ENCODE measurements at regions not wholly inside any gene's neighbourhood (a gene's known extent, or its start where the extent isn't known, plus 50 kb on each side); places are given as distances from the start of the nearest gene placed in this dataset.

GRCh38 chr5:43926923-43927322, 323.9 kb downstream of the NNT start:
- DNase-seq (ENCODE audit: extremely low read depth, low read depth) = no peak
- H3K4me3 ChIP-seq (replicated peaks; ENCODE audit: low read depth, low read length) = no peak overlapping the region
- TF ChIP-seq CTCF (IDR thresholded peaks at IDR 0.05; ENCODE audit: low read depth, low read length, missing control alignments) = no peak

- no peak for TF ChIP-seq CTCF (IDR thresholded peaks at IDR 0.05; ENCODE audit: low read depth, low read length, missing control alignments)
- DNase-seq (ENCODE audit: extremely low read depth, low read depth) = no peak
- H3K4me3 ChIP-seq (replicated peaks; ENCODE audit: low read depth, low read length) = no peak overlapping the region
Observed at GRCh38 chr5:43920422-43920821, 317.4 kb downstream of the NNT start.

- H3K4me3 ChIP-seq (replicated peaks; ENCODE audit: low read depth, low read length) = no peak overlapping the region
- DNase-seq (ENCODE audit: extremely low read depth, low read depth) = no peak
- no peak for TF ChIP-seq CTCF (IDR thresholded peaks at IDR 0.05; ENCODE audit: low read depth, low read length, missing control alignments)
Observed at GRCh38 chr5:43917925-43918324, 314.9 kb downstream of the NNT start.

GRCh38 chr5:43903129-43903528, 300.1 kb downstream of the NNT start:
- TF ChIP-seq CTCF (IDR thresholded peaks at IDR 0.05; ENCODE audit: low read depth, low read length, missing control alignments) = no peak

GRCh38 chr5:43900974-43901373, 298.0 kb downstream of the NNT start:
- H3K4me3 ChIP-seq (replicated peaks; ENCODE audit: low read depth, low read length) = no peak overlapping the region
- DNase-seq (ENCODE audit: extremely low read depth, low read depth) = no peak

More at GRCh38 chr5:43903129-43903528, 300.1 kb downstream of the NNT start:
- no peak overlapping the region for H3K4me3 ChIP-seq (replicated peaks; ENCODE audit: low read depth, low read length)
- no peak for DNase-seq (ENCODE audit: extremely low read depth, low read depth)

GRCh38 chr5:43895876-43896275, 292.9 kb downstream of the NNT start:
- no peak for TF ChIP-seq CTCF (IDR thresholded peaks at IDR 0.05; ENCODE audit: low read depth, low read length, missing control alignments)
- DNase-seq (ENCODE audit: extremely low read depth, low read depth) = no peak
- no peak overlapping the region for H3K4me3 ChIP-seq (replicated peaks; ENCODE audit: low read depth, low read length)

More at GRCh38 chr5:43900974-43901373, 298.0 kb downstream of the NNT start:
- no peak for TF ChIP-seq CTCF (IDR thresholded peaks at IDR 0.05; ENCODE audit: low read depth, low read length, missing control alignments)

GRCh38 chr5:43893951-43894684, 291.1 kb downstream of the NNT start:
- no peak for DNase-seq (ENCODE audit: extremely low read depth, low read depth)
- no peak for TF ChIP-seq CTCF (IDR thresholded peaks at IDR 0.05; ENCODE audit: low read depth, low read length, missing control alignments)
- no peak overlapping the region for H3K4me3 ChIP-seq (replicated peaks; ENCODE audit: low read depth, low read length)

All from HFF-Myc (cell line).